Endothelial cell of umbilical vein (primary cell): ENCODE measurements at regions not wholly inside any gene's neighbourhood (a gene's known extent, or its start where the extent isn't known, plus 50 kb on each side); places are given as distances from the start of the nearest gene placed in this dataset.
A peak's percentile ranks its signal among the peaks of the same experiment; 100 is the strongest.

Experiments
- BruUV-seq: library from RNA; stranded (reverse); fragments of 400-500 nt; replicated peaks from 2 replicates; lab custom pipeline; 2021; lab: Mats Ljungman, UMichigan
- CTCF ChIA-PET: fragments of 300-600, 350-600 bp; sonication (Branson Sonifier 250); formaldehyde crosslinking; loops from one replicate; lab custom pipeline; 2021; ENCODE audit warnings: antibody characterized with exemption, inconsistent platforms; lab: Charles Lee
- POLR2A ChIA-PET: fragments of 300-600, 350-600 bp; sonication (Branson Sonifier 250); formaldehyde crosslinking; loops from one replicate; lab custom pipeline; 2021; ENCODE audit warnings: antibody characterized with exemption, inconsistent platforms; lab: Charles Lee
- DNase-seq: peaks from one replicate; pipeline ENCODE4 v3.0.0-alpha.2; 2011; ENCODE audit warnings: low read depth, low spot score
- FAIRE-seq: peaks from 2 replicates; lab custom pipeline; 2011; peaks lifted over from hg19 to GRCh38; lab: Jason Lieb, UNC
- H2AFZ ChIP-seq: 2 replicates; pipeline ENCODE4 v1.6.0; 2012; ENCODE audit warnings: low read depth, low read length, control low read depth, inconsistent platforms
- H3K27ac ChIP-seq: 2 replicates; pipeline ENCODE4 v1.5.1; 2011; ENCODE audit warnings: low read depth, mild to moderate bottlenecking, control low read depth, low read length, moderate library complexity; ENCODE audit not compliant: insufficient read depth
- H3K27me3 ChIP-seq, 2 experiments: 2 replicates each; pipeline versions ENCODE4 v1.6.0 to v1.6.1; 2011; ENCODE audit warnings: low read length in 2 of 2, mixed read lengths in 1 of 2; ENCODE audit not compliant: control insufficient read depth in 2 of 2, insufficient read depth in 2 of 2
- H3K36me3 ChIP-seq, 2 experiments: 2 replicates in 1 of 2; 3 replicates in 1 of 2; pipeline ENCODE4 v1.5.1; 2011; ENCODE audit warnings: low read length in 2 of 2, mild to moderate bottlenecking in 1 of 2, moderate library complexity in 1 of 2; ENCODE audit not compliant: control insufficient read depth in 2 of 2, insufficient read depth in 2 of 2; ENCODE audit errors: extremely low read depth in 1 of 2
- H3K4me1 ChIP-seq: 3 replicates; pipeline ENCODE4 v1.5.1; 2011; ENCODE audit warnings: mild to moderate bottlenecking, low read length; ENCODE audit not compliant: control insufficient read depth, insufficient read depth; ENCODE audit errors: extremely low read depth
- H3K4me2 ChIP-seq: 2 replicates; pipeline ENCODE4 v1.6.1; 2011; ENCODE audit warnings: low read length, control low read depth, mixed read lengths; ENCODE audit not compliant: insufficient read depth
- H3K4me3 ChIP-seq, 3 experiments: fragments of 200-600 bp in 1 of 3; sonication (generic), shearing (Covaris generic) in 1 of 3; replicated peaks in 1 of 3; 2 replicates each; pipeline ENCODE4 v1.5.1; 2011 to 2016; ENCODE audit warnings: control low read depth in 3 of 3, low read length in 3 of 3, mild to moderate bottlenecking in 2 of 3, inconsistent platforms in 1 of 3, low read depth in 1 of 3, moderate library complexity in 1 of 3; ENCODE audit not compliant: insufficient read depth in 1 of 3
- H3K79me2 ChIP-seq: 2 replicates; pipeline ENCODE4 v1.6.0; 2012; ENCODE audit warnings: low read length, inconsistent platforms; ENCODE audit not compliant: control insufficient read depth, insufficient read depth
- H3K9ac ChIP-seq: replicated peaks from 2 replicates; pipeline ENCODE3; 2011; ENCODE audit warnings: low read length, control low read depth; ENCODE audit not compliant: insufficient read depth; ENCODE audit errors: extremely low read depth
- H3K9me1 ChIP-seq: replicated peaks from 3 replicates; pipeline ENCODE4 v1.6.0; 2011; ENCODE audit warnings: mild to moderate bottlenecking, low read length; ENCODE audit not compliant: control insufficient read depth, insufficient read depth; ENCODE audit errors: extremely low read depth
- H3K9me3 ChIP-seq: replicated peaks from 2 replicates; pipeline ENCODE4 v1.5.1; 2012; ENCODE audit warnings: low read length, inconsistent platforms; ENCODE audit not compliant: control insufficient read depth, insufficient read depth
- H4K20me1 ChIP-seq: replicated peaks from 2 replicates; pipeline ENCODE3; 2011; ENCODE audit warnings: mild to moderate bottlenecking, low read length; ENCODE audit not compliant: control insufficient read depth, insufficient read depth; ENCODE audit errors: extremely low read depth
- EZH2 ChIP-seq: IDR thresholded peaks from 2 replicates; pipeline ENCODE4 v1.6.1; 2012; ENCODE audit warnings: borderline replicate concordance, low read depth, mild to moderate bottlenecking, moderate library complexity, low read length, inconsistent platforms; ENCODE audit not compliant: severe bottlenecking
- FOS ChIP-seq: IDR thresholded peaks from 2 replicates; pipeline ENCODE4 v1.6.1; 2011; ENCODE audit warnings: mild to moderate bottlenecking, low read length, moderate library complexity, borderline replicate concordance; ENCODE audit not compliant: insufficient read depth
- GATA2 ChIP-seq: IDR thresholded peaks from 2 replicates; pipeline ENCODE4 v1.7.0; 2011; ENCODE audit warnings: low read depth, mild to moderate bottlenecking, moderate library complexity, mixed read lengths, low read length; ENCODE audit not compliant: insufficient read length, insufficient read depth
- JUN ChIP-seq: IDR thresholded peaks from 2 replicates; pipeline ENCODE4 v1.6.1; 2011; ENCODE audit warnings: borderline replicate concordance, low read depth; ENCODE audit not compliant: insufficient read length, insufficient read depth
- MYC ChIP-seq: IDR thresholded peaks from one replicate; pipeline ENCODE4 v1.6.1; 2011; ENCODE audit warnings: mild to moderate bottlenecking, low read depth, low read length
- POLR2A ChIP-seq: IDR thresholded peaks from 2 replicates; pipeline ENCODE4 v1.6.1; 2012; ENCODE audit warnings: low read depth, mild to moderate bottlenecking, control low read depth, low read length
- POLR2AphosphoS5 ChIP-seq: IDR thresholded peaks from 2 replicates; pipeline ENCODE4 v1.6.1; 2012; ENCODE audit warnings: low read depth, mild to moderate bottlenecking, control low read depth, low read length, moderate library complexity; ENCODE audit not compliant: insufficient read depth
- dilution Hi-C: fragments of 300-500 bp; cut with MboI; formaldehyde crosslinking; loops from one replicate; pipeline ENCODE4 v1.15.0; 2019; ENCODE audit warnings: low sequenced_read_pairs; ENCODE audit not compliant: extremely low pct_ligation_motif_present
- intact Hi-C: fragments of 100-400 bp; cut with micrococcal nuclease; formaldehyde crosslinking; loops from one replicate; pipeline ENCODE4 v1.10.0; 2022
- TF ChIP-seq, protein P1 (sequence below): IDR thresholded peaks from 2 replicates; pipeline ENCODE4 v1.6.1; 2011; ENCODE audit not compliant: insufficient read depth, insufficient read length

DNA sequence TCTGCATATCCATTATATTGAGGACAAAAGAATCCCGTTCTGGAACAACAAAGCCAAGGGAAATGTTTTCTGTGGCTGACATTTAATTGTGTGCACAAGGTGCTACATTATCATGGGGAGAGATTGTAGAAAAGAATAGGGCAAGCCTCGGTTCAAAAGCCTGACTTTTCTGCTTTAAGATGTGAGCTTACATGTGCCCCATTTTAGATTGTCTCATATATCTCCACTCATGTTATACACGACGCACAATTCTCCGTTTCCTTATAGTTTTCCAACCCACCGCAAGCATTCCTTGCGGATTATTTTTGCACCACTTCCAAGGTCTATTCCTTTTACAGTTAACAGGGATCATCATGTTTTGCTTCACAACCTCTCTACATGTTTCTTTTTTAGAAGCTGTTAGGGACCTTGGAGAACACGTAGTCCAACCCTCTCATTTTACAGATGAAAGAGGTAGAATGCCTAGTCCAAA lies 99.6 kb upstream of the MAML3 start:
- ChIA-PET POLR2A (interaction anchor here (1.0 to 1.6 kb wide), 3 partner anchors 15 to 241 kb away, joined by 3 to 5 read pairs (median 3); partner anchors contain the start of gene MAML3), CTCF (interaction anchor here (0.6 to 5.4 kb wide), 39 partner anchors 11 to 650 kb away, joined by 3 to 65 read pairs (median 5); partner anchors contain the start of gene MAML3)
- intact Hi-C loops (loop anchor here (1.0 to 5.0 kb wide), 13 partner anchors 31 to 596 kb away; no protein-coding TSS in a partner anchor), dilution Hi-C loops (no loop called here)
- DNase-seq (no peak), FAIRE-seq (no peak)
- TSS peak; percentile 8 for BruUV-seq
- H3K4me2 ChIP-seq = peak overlapping the region; percentile 23
- peaks cover 60% of the 10 kb centered on the region for H3K4me1 ChIP-seq
- H3K9me1 ChIP-seq = no peaks in the 10 kb centered on the region
- H3K9me3 ChIP-seq = no peaks in the 10 kb centered on the region
- peak overlapping the region; percentile 30 for H2AFZ ChIP-seq
- H3K4me3 ChIP-seq = no peak overlapping the region
- no peaks in the 10 kb centered on the region for H3K79me2 ChIP-seq
- H3K27me3 ChIP-seq = no peaks in the 10 kb centered on the region
- peak overlapping the region; percentile 22 for H3K9ac ChIP-seq
- TF ChIP-seq MYC (no peak), EZH2 (no peak), FOS (no peak), GATA2 (no peak), JUN (no peak), POLR2A (no peak), POLR2AphosphoS5 (no peak)
- TF ChIP-seq, protein P1, sequence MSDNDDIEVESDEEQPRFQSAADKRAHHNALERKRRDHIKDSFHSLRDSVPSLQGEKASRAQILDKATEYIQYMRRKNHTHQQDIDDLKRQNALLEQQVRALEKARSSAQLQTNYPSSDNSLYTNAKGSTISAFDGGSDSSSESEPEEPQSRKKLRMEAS = no peak
- H3K36me3 ChIP-seq = no peaks in the 10 kb centered on the region
- no peaks in the 10 kb centered on the region for H4K20me1 ChIP-seq
- H3K27ac ChIP-seq = peak overlapping the region; percentile 65
